HepG2 (cell line): ENCODE measurements at regions not wholly inside any gene's neighbourhood (a gene's known extent, or its start where the extent isn't known, plus 50 kb on each side); places are given as distances from the start of the nearest gene placed in this dataset.

Experiments used
- ATAC-seq: fragments of 200-7000 bp; cut with Tn5 transposase; 3 replicates; pipeline ENCODE4 v1.9.1; 2020; ENCODE audit warnings: mild to moderate bottlenecking, moderate library complexity
- BruUV-seq: library from RNA; stranded (reverse); fragments of 400-500 nt; replicated peaks from 2 replicates; lab custom pipeline; 2021; lab: Mats Ljungman, UMichigan
- CTCF ChIA-PET: fragments of 300-600 bp; formaldehyde crosslinking; extraction: SDS; loops from one replicate; lab custom pipeline; 2021; ENCODE audit warnings: low total read pairs, inconsistent platforms, low intra/inter-chr PET ratio; lab: Yijun Ruan, JAX
- POLR2A ChIA-PET: fragments of 350-600 bp; sonication (Branson Sonifier 250); formaldehyde crosslinking; loops from one replicate; lab custom pipeline; 2020; ENCODE audit warnings: antibody characterized with exemption, inconsistent platforms; lab: Yijun Ruan, JAX
- DNase-seq: peaks from one replicate; pipeline ENCODE4 v3.0.0-alpha.2; 2015; ENCODE audit warnings: low spot score
- FAIRE-seq: peaks from 3 replicates; lab custom pipeline; 2011; peaks lifted over from hg19 to GRCh38; lab: Jason Lieb, UNC
- H2AFZ ChIP-seq: one replicate; pipeline ENCODE4 v1.6.1; 2011; ENCODE audit warnings: low read length, inconsistent platforms
- H3K27ac ChIP-seq: fragments of 300-600 bp; 3 replicates; pipeline ENCODE4 v1.8.0; 2011; ENCODE audit warnings: mixed run types, mild to moderate bottlenecking, mixed read lengths, low read length, inconsistent platforms; ENCODE audit not compliant: insufficient read depth; ENCODE audit errors: extremely low read length
- H3K27me3 ChIP-seq, 2 experiments: fragments of 200-600 bp in 1 of 2; 2 replicates in 1 of 2; 3 replicates in 1 of 2; pipeline versions ENCODE4 v1.6.0 to v1.8.0; 2011; ENCODE audit warnings: low read length in 2 of 2, mild to moderate bottlenecking in 2 of 2, moderate library complexity in 2 of 2, inconsistent platforms in 1 of 2; ENCODE audit not compliant: insufficient read depth in 2 of 2, control insufficient read depth in 1 of 2
- H3K36me3 ChIP-seq, 2 experiments: fragments of 200-600 bp in 1 of 2; replicated peaks in 1 of 2; 2 replicates in 1 of 2; 3 replicates in 1 of 2; pipeline versions ENCODE4 v1.5.1 to v1.8.0; 2011; ENCODE audit warnings: low read length in 2 of 2, inconsistent platforms in 1 of 2; ENCODE audit not compliant: insufficient read depth in 2 of 2, control insufficient read depth in 1 of 2
- H3K4me1 ChIP-seq: 2 replicates; pipeline ENCODE4 v1.5.1; 2012; ENCODE audit warnings: low read length, inconsistent platforms; ENCODE audit not compliant: insufficient read depth
- H3K4me2 ChIP-seq: 2 replicates; pipeline ENCODE4 v1.6.0; 2011; ENCODE audit warnings: low read depth, low read length, inconsistent platforms
- H3K4me3 ChIP-seq, 3 experiments: fragments of 200-600 bp in 1 of 3; sonication (generic), shearing (Covaris generic) in 1 of 3; replicated peaks in 1 of 3; 2 replicates each; pipeline ENCODE4 v1.5.1; 2011 to 2016; ENCODE audit warnings: low read length in 3 of 3, inconsistent platforms in 2 of 3, low read depth in 2 of 3, mild to moderate bottlenecking in 2 of 3, control low read depth in 1 of 3, mixed read lengths in 1 of 3; ENCODE audit not compliant: insufficient read depth in 1 of 3
- H3K79me2 ChIP-seq: one replicate; pipeline ENCODE4 v1.6.1; 2011; ENCODE audit warnings: low read length, inconsistent platforms; ENCODE audit not compliant: insufficient read depth
- H3K9ac ChIP-seq: 2 replicates; pipeline ENCODE4 v1.6.0; 2011; ENCODE audit warnings: mild to moderate bottlenecking, low read depth, low read length, inconsistent platforms; ENCODE audit not compliant: insufficient read depth
- H3K9me3 ChIP-seq: 2 replicates; pipeline ENCODE4 v1.5.1; 2012; ENCODE audit warnings: mild to moderate bottlenecking, low read length
- H4K20me1 ChIP-seq: 2 replicates; pipeline ENCODE4 v1.6.0; 2011; ENCODE audit warnings: inconsistent platforms, mild to moderate bottlenecking, low read length, moderate library complexity; ENCODE audit not compliant: insufficient read depth
- BCL6 ChIP-seq: IDR thresholded peaks from 2 replicates; pipeline ENCODE4 v1.6.1; 2016; ENCODE audit warnings: missing genetic modification reagents, missing compliant biosample characterization
- HDAC2 ChIP-seq: sonication (generic); formaldehyde crosslinking; IDR thresholded peaks from 2 replicates; pipeline ENCODE4 v1.4.0; 2020; ENCODE audit warnings: missing genetic modification reagents
- ISL2 ChIP-seq: sonication (generic); formaldehyde crosslinking; IDR thresholded peaks from 2 replicates; pipeline ENCODE4 v1.5.0; 2020; ENCODE audit warnings: missing genetic modification reagents
- MYC ChIP-seq: sonication (generic); formaldehyde crosslinking; IDR thresholded peaks from 2 replicates; pipeline ENCODE4 v1.9.0; 2021; ENCODE audit warnings: missing genetic modification reagents, borderline replicate concordance
- NFATC3 ChIP-seq: sonication (generic); formaldehyde crosslinking; IDR thresholded peaks from 2 replicates; pipeline ENCODE4 v1.5.1; 2020; ENCODE audit warnings: mild to moderate bottlenecking, missing genetic modification reagents
- SALL2 ChIP-seq: sonication (generic); formaldehyde crosslinking; IDR thresholded peaks from 2 replicates; pipeline ENCODE4 v1.8.1; 2023; ENCODE audit warnings: mild to moderate bottlenecking, missing genetic modification reagents, inconsistent platforms
- SMARCC2 ChIP-seq: fragments of 450-650 bp; IDR thresholded peaks from 2 replicates; pipeline ENCODE4 v1.6.1; 2017; ENCODE audit warnings: antibody characterized with exemption, mild to moderate bottlenecking
- ZNF451 ChIP-seq: sonication (generic); formaldehyde crosslinking; IDR thresholded peaks from 2 replicates; pipeline ENCODE4 v1.5.0; 2020; ENCODE audit warnings: mild to moderate bottlenecking, missing genetic modification reagents
- ZNF615 ChIP-seq: sonication (generic); formaldehyde crosslinking; IDR thresholded peaks from 2 replicates; pipeline ENCODE4 v1.5.0; 2020; ENCODE audit warnings: mild to moderate bottlenecking, missing genetic modification reagents, borderline replicate concordance
- ZNF841 ChIP-seq: sonication (generic); formaldehyde crosslinking; IDR thresholded peaks from 2 replicates; pipeline ENCODE4 v1.8.1; 2023; ENCODE audit warnings: missing genetic modification reagents, borderline replicate concordance
- WGBS: methylation state at CpG from one replicate; pipeline ENCODE4 v1.1.6; 2017; ENCODE audit warnings: low lambda C conversion rate; 5-methylcytosine and 5-hydroxymethylcytosine counted together
- in situ Hi-C: cut with HindIII; loops from 2 replicates; pipeline ENCODE4 v1.10.0; 2017; ENCODE audit warnings: low pct_unique_long_range_greater_than_20kb; ENCODE audit not compliant: extremely low pct_ligation_motif_present
- intact Hi-C: fragments of 100-400 bp; cut with micrococcal nuclease; formaldehyde crosslinking; loops from one replicate; pipeline ENCODE4 v1.10.0; 2022; ENCODE audit not compliant: unreplicated experiment
- TF ChIP-seq, protein P1 (sequence below): sonication (generic); formaldehyde crosslinking; IDR thresholded peaks from 2 replicates; pipeline ENCODE4 v1.5.0; 2020; ENCODE audit warnings: mild to moderate bottlenecking, missing genetic modification reagents, moderate library complexity
- TF ChIP-seq, protein P2 (sequence below): sonication (generic); formaldehyde crosslinking; IDR thresholded peaks from 2 replicates; pipeline ENCODE4 v1.9.0; 2021; ENCODE audit warnings: missing genetic modification reagents, mild to moderate bottlenecking, borderline replicate concordance
- TF ChIP-seq, protein P3 (sequence below): sonication (generic); formaldehyde crosslinking; IDR thresholded peaks from 2 replicates; pipeline ENCODE4 v1.5.0; 2020; ENCODE audit warnings: missing genetic modification reagents

DNA sequence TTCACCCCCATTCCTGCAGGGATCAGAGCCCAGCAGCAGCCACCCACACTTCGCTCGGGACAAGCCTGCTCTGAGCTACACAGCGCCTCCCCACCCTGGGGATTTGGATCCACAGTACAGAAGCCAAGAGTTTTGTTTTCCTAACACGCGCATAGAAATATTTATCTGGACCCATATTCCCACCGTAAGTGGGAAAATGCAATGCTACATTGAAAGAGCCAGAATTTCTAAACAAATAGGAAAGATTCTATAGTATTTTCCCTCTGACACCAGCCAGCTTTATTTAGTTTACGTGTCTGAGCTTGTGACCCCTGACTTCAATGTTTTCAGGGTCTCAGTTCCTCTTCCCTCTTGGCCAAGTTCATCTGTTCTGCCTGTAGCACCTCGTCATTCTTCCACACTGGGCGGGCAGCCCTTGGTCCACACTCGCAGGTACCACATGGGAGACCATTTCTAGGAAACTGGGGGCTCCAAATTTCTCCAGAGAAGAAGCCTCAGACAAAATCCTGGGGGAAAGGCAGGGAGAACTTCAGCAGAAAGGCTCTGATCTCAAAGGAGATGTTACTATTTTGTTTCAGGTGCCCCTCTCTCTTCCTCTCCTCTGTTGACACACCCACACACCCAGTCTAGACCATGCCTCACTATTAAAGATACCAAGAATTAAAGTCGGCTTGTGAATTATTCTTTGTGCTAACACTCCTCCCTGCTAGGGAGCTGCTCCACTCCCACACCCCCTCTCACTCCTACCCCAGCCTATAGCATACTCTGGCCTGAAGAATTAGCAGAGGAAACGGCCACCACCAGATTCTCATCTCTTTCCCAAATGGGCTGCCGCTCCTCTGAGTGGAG, 116.0 kb upstream of the PCGF5 start:
- BruUV-seq = no TSS peak
- intact Hi-C loops (no loop called here), in situ Hi-C loops (no loop called here)
- 12% methylated on average over 13 of the region's 13 CpGs for WGBS
- H3K27me3 ChIP-seq = peaks cover 0 to 27% of the 10 kb centered on the region in 2 experiments; a peak in 1 of 5 replicates
- no peaks in the 10 kb centered on the region for H3K36me3 ChIP-seq
- ATAC-seq (peak; percentile 87), DNase-seq (no peak), FAIRE-seq (no peak)
- H3K4me2 ChIP-seq = no peak overlapping the region
- TF ChIP-seq SMARCC2 = no peak
- no peak for TF ChIP-seq NFATC3 (CRISPR knock-in tag)
- TF ChIP-seq, protein P1, sequence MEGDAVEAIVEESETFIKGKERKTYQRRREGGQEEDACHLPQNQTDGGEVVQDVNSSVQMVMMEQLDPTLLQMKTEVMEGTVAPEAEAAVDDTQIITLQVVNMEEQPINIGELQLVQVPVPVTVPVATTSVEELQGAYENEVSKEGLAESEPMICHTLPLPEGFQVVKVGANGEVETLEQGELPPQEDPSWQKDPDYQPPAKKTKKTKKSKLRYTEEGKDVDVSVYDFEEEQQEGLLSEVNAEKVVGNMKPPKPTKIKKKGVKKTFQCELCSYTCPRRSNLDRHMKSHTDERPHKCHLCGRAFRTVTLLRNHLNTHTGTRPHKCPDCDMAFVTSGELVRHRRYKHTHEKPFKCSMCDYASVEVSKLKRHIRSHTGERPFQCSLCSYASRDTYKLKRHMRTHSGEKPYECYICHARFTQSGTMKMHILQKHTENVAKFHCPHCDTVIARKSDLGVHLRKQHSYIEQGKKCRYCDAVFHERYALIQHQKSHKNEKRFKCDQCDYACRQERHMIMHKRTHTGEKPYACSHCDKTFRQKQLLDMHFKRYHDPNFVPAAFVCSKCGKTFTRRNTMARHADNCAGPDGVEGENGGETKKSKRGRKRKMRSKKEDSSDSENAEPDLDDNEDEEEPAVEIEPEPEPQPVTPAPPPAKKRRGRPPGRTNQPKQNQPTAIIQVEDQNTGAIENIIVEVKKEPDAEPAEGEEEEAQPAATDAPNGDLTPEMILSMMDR (CRISPR knock-in tag) = 0 out of 2 replicates have a peak, but pooled peaks have one; percentile 4
- CTCF ChIA-PET = no interaction called here
- POLR2A ChIA-PET = no interaction called here
- H3K9me3 ChIP-seq = no peaks in the 10 kb centered on the region
- H4K20me1 ChIP-seq = no peaks in the 10 kb centered on the region
- no peak overlapping the region for H3K4me3 ChIP-seq
- no peak overlapping the region for H3K27ac ChIP-seq
- H3K79me2 ChIP-seq = no peaks in the 10 kb centered on the region
- H3K9ac ChIP-seq = no peak overlapping the region
- no peaks in the 10 kb centered on the region for H3K4me1 ChIP-seq
- H2AFZ ChIP-seq = no peak overlapping the region

DNA sequence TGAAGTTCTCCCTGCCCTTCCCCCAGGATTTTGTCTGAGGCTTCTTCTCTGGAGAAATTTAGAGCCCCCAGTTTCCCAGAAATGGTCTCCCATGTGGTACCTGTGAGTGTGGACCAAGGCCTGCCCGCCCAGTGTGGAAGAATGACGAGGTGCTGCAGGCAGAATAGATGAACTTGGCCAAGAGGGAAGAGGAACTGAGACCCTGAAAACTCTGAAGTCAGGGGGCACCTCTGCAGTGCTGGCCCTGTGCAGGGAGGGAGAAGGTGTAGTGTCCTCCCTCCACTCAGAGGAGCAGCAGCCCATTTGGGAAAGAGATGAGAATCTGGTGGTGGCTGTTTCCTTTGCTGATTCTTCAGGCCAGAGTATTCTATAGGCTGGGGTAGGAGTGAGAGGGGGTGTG, 115.2 kb upstream of the PCGF5 start:
- no peaks in the 10 kb centered on the region for H4K20me1 ChIP-seq
- no peaks in the 10 kb centered on the region for H3K4me1 ChIP-seq
- peaks cover 0 to 27% of the 10 kb centered on the region in 2 experiments; a peak in 1 of 5 replicates for H3K27me3 ChIP-seq
- no TSS peak for BruUV-seq
- H3K9me3 ChIP-seq = no peaks in the 10 kb centered on the region
- intact Hi-C loops = no loop called here
- FAIRE-seq (no peak), ATAC-seq (no peak), DNase-seq (no peak)
- no peaks in the 10 kb centered on the region for H3K79me2 ChIP-seq
- ChIA-PET POLR2A (no interaction called here), CTCF (no interaction called here)
- H3K4me2 ChIP-seq = no peak overlapping the region
- H3K4me3 ChIP-seq = no peak overlapping the region
- H3K36me3 ChIP-seq = no peaks in the 10 kb centered on the region
- no peak overlapping the region for H3K9ac ChIP-seq
- in situ Hi-C loops = no loop called here
- no peak overlapping the region for H2AFZ ChIP-seq
- no peak overlapping the region for H3K27ac ChIP-seq
- 0% methylated on average over 2 of the region's 2 CpGs for WGBS
- TF ChIP-seq, protein P2, sequence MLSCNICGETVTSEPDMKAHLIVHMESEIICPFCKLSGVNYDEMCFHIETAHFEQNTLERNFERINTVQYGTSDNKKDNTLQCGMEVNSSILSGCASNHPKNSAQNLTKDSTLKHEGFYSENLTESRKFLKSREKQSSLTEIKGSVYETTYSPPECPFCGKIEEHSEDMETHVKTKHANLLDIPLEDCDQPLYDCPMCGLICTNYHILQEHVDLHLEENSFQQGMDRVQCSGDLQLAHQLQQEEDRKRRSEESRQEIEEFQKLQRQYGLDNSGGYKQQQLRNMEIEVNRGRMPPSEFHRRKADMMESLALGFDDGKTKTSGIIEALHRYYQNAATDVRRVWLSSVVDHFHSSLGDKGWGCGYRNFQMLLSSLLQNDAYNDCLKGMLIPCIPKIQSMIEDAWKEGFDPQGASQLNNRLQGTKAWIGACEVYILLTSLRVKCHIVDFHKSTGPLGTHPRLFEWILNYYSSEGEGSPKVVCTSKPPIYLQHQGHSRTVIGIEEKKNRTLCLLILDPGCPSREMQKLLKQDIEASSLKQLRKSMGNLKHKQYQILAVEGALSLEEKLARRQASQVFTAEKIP (CRISPR knock-in tag) = no peak
- TF ChIP-seq ZNF615 (no peak), HDAC2 (no peak), BCL6 (no peak), SALL2 (CRISPR knock-in tag) (no peak), ISL2 (CRISPR knock-in tag) (no peak), ZNF841 (CRISPR knock-in tag) (no peak), ZNF451 (no peak), MYC (CRISPR knock-in tag) (no peak)
- TF ChIP-seq, protein P3, sequence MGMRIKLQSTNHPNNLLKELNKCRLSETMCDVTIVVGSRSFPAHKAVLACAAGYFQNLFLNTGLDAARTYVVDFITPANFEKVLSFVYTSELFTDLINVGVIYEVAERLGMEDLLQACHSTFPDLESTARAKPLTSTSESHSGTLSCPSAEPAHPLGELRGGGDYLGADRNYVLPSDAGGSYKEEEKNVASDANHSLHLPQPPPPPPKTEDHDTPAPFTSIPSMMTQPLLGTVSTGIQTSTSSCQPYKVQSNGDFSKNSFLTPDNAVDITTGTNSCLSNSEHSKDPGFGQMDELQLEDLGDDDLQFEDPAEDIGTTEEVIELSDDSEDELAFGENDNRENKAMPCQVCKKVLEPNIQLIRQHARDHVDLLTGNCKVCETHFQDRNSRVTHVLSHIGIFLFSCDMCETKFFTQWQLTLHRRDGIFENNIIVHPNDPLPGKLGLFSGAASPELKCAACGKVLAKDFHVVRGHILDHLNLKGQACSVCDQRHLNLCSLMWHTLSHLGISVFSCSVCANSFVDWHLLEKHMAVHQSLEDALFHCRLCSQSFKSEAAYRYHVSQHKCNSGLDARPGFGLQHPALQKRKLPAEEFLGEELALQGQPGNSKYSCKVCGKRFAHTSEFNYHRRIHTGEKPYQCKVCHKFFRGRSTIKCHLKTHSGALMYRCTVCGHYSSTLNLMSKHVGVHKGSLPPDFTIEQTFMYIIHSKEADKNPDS (CRISPR knock-in tag) = no peak
